GM19043 (cell line): ENCODE measurements at regions not wholly inside any gene's neighbourhood (a gene's known extent, or its start where the extent isn't known, plus 50 kb on each side); places are given as distances from the start of the nearest gene placed in this dataset.
"Not testable (repeated sequence)": the region's sequence is repeated elsewhere in the genome, so short reads cannot be mapped to it uniquely, and the experiment has no call there.

ENCODE experiments used
- ATAC-seq: cut with Tn5 transposase; IDR thresholded peaks from one replicate; pipeline ENCODE4 v1.9.1; 2021; ENCODE audit warnings: low read depth; ENCODE audit not compliant: unreplicated experiment

DNA sequence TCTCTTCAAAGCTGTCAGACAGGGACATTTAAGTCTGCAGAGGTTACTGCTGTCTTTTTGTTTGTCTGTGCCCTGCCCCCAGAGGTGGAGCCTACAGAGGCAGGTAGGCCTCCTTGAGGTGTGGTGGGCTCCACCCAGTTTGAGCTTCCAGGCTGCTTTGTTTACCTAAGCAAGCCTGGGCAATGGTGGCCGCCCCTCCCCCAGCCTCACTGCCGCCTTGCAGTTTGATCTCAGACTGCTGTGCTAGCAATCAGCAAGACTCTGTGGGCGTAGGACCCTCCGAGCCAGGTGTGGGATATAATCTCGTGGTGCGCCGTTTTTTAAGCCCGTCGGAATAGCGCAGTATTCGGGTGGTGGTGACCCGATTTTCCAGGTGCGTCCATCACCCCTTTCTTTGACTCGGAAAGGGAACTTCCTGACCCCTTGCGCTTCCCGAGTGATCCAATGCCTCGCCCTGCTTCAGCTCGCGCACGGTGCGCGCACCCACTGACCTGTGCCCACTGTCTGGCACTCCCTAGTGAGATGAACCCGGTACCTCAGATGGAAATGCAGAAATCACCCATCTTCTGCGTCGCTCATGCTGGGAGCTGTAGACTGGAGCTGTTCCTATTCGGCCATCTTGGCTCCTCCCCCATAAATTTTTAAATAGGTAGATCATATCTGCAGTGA, 785.1 kb downstream of the TDRD15 start:
- ATAC-seq: not testable (repeated sequence)

DNA sequence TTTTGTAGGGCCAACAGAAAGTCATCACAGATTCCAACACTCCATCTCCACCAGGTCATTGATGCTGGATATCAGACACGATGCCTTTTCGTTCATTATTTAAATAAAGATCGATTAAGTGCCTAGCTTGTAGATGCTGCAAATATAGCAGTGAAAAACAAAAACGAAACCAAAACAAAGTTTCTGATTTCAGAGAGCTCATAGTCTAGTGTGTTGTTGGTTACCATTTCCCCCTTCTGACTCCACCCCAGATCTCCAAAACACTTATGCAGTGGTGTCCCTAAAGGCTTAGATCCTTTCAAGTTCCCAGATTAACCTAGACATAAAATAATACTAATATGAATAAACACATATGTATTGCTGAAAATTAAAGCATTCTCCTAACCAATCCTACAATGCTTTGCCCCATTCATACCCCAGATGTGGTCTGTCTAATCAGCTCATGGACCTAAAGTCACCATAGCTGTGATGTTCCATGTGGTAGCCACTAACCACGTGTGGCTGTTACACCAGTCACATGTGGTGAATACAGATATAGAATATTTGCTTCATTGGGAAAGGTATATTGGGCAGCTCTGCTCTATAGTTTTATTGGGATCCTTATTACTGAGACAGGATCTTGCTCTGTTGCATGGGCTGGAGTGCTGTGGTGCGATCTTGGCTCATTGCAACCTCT, 787.2 kb downstream of the TDRD15 start:
- no peak for ATAC-seq

DNA sequence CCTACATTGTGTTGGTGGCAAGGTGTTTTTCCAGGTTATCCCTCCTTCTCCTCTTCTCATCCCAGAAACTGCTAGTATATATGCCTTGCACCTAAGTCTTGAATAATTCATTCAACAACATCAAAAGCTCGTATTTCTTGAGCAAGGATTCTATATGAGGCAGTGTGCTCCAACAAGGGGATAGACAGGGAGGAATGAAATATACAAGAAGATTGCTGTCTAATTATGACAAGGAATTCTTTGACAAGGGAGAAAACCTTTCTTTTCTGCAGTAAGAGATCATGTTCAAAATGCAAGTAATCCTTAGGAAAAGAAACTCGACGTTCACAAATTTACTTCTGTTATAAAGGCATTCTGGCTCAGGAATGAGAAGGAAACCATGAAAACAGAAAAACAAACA, 788.6 kb downstream of the TDRD15 start:
- no peak for ATAC-seq

DNA sequence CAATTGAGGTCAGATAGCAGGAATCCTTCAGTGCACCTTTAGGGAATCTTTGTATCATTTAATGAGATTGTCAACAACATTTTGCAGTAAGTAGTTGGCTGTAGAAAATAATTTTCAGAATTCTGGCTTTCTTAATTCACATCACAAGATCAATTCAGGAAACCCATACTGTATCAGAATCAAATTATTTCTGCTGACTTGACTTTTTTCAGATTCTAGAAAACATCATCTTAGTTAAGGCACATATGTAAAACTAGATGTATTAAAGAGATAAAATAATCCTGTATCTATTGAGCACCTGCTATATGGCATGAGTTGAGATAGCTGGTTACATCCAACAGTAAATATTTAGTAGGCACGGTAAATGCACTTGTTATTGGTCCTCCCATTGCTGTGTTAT, 791.4 kb downstream of the TDRD15 start:
- no peak for ATAC-seq

DNA sequence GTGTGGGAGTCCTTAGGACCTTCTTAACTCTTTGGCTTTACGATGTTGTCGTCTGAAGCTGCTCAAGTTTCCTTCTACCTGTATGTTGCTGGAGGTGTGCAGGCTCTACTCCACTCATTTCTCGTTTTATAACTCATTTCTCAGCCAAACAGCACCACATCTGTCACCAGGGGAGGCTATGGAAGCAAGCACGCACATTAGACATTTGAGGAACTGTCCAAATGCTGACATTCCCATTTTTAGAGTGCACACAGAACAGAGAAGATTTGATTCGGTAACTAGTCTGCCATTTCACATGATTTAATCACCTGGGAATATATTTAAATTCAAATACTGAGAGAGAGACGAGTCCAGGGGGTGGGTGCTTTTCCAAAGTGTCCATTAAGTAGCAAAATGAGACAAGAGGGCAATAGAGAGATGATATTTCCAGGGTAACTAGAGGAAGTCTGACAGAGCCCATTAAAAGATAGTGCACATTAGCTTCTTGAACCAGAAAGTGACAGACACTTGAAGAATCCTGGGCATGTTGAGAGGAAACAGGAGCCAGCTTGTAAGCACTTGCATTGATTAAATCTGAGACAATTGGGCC, 793.3 kb downstream of the TDRD15 start:
- no peak for ATAC-seq

DNA sequence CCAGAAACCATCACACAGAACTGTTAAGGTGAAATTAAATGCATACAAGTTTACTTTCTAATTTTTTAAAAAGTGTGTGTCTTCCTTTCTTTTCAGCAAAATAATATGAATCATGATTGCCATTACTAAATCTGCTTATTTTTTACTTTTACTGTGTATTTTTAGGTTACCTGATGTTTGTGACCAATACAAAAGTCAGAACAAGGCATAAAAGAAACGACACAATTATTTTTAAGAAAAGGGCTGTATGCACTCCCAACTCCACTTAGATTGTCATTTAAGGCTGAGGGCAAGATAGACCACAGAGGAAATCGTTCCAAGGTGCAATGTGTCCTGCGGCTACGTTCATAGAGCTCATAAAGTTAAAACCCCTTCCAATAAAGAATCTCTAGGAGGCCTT, 797.0 kb downstream of the TDRD15 start:
- ATAC-seq: no peak

DNA sequence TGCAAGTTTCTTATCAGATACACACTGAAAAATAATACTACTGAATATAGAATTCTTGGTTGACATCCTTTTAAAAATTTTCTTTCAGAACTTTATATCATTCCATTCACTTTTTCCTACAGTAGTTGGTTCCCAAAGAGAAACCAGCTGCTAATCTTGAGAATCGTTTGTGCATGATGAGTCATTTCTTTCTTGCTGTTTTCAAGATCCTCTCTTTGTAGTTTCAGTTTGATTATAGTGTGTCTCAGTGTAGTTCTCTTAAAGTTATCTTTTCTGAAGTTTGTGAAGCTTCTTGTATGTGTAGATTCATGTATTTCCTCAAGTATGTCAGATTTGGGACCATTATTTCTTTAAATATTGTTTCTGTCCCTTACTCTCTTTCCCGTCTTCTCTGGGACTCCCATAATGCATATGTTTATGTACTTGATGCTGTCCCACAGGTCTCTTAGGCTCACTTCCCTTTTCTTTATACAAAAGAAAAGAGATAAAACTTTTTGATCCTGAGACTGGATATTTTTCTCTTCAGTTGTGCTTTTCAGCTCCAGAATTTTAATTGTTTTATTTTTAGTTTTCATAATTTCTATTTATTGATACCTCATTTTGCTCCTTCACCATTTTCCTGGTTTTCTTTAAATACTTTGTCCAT, 801.0 kb downstream of the TDRD15 start:
- peak; percentile 82 for ATAC-seq

DNA sequence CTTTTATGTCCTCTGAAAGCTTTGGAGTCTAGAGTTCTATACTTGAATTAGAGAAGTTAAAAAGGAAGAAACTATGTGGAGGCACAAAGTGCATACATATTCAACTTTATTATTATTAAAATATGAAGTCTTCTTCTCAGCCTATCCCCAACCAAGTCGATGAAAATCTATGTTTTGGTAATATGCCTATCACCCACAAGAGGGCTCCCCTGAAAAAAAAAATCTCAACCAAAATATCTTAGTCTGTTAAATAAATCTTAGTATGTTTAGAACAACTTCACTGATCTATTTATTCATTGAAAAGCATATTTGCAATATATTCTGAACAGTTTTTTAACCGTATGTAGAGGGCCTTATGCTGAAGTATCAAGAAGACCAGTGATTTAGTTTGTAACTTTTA, 804.5 kb downstream of the TDRD15 start:
- ATAC-seq: no peak

DNA sequence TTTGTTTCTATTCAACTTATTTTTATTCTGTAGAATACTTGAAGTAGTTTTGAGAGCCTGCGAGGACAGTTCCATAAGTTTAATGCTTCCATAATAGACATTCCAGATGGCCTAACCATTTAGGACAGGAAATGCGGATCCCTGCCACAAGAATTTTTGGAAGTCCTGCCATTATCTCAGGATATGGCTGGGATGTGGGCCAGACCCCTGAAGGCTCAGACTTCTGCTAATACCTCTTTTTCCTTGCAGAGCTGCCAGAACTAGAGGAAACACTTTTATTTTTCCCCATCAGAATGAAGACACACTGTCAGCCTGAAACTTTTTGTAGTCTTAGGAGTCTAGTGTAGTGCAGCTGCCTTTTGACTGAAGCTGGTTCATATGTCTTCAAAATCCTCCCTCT, 806.5 kb downstream of the TDRD15 start:
- no peak for ATAC-seq

DNA sequence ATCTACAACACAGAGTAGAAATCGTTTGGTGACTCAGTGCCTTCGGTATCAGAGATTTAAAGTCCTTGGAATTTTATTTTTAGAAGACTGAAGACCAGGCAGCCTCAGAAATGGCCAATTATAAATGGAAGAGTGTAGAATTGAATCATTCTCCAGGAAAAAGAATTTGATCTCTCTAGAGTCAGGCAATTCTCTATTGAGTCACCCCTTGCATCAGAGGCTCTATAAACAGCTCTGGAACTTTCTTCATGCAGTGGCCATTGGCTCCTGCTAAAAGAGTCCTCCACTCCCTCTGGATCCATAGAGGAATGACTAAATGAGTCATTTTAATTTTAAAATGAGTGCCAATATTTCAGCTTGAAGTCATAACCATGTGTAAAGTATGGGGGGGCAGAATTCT, 816.2 kb downstream of the TDRD15 start:
- ATAC-seq: no peak

DNA sequence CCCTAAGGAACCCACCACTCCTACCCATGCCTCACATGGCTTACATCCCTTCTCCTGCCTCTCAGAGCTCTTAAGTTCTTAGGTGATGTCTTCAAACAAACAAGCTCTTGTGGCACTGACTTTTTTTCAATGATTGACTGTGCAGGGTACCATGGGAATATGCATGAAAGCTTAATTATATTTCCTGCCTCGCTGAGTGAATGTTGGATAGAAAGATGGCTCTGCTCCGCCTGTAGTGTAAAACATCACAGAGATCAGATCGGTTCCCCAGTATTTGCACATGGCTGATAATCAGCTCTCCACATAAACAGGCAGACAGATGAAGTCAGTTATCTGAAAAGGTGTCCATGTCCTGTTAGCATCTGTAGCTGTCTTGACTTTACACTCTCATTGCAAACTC, 820.8 kb downstream of the TDRD15 start:
- no peak for ATAC-seq

DNA sequence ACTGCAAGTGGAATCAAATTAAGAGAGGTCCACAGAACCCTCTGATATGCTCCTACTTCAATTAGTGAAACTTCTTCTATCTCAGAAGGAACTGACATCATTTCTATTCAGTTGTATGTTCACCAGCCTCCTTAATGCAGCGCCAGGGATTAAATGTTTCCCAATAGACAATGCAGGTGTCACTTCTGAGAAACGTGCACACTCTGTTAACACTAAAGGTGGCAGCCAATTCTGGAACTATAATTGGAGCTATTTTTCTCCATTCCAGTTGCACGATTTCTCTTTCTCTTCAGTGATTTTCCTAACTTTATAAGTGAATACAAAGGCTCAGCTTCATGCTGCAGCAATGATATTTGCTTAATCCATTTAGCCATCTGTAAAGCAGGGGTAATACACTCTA, 821.9 kb downstream of the TDRD15 start:
- ATAC-seq: no peak

DNA sequence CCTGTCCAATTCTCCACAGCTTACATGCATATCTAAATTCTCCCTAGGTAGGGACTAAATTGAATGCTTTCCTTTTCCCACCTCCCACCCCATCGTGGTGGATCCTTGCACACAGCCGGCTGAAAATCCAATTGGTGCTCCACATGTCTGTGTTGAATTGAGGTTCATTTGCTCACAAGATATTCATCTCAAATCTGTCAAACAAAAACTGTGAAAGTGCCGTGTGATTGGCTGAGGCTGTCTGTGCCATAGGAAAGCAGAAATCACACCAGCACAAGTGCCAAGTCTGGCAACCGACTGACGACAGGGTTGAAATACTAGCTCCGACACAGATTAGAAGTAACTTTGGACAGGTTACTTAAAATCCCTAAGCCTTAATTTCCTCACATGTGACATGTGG, 823.3 kb downstream of the TDRD15 start:
- ATAC-seq: no peak

DNA sequence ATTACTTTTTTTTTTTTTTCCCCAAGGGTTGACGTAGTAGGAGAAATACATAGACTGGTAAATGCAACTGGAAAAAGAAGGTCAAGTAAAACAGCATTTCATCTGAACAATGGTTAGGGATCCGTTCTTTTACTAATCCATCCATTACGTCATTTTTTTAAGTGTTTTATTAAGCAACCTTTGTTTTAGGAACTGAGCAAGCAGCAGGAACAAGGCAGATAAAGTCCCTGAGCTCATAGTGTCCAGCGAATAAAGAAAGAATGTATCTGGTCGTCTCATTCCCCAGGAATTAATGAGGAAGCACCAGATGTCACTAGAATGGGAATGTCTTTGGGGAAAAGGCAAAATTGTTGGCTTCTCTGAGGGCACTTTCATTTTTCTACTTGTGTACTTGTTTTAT, 842.4 kb downstream of the TDRD15 start:
- no peak for ATAC-seq

DNA sequence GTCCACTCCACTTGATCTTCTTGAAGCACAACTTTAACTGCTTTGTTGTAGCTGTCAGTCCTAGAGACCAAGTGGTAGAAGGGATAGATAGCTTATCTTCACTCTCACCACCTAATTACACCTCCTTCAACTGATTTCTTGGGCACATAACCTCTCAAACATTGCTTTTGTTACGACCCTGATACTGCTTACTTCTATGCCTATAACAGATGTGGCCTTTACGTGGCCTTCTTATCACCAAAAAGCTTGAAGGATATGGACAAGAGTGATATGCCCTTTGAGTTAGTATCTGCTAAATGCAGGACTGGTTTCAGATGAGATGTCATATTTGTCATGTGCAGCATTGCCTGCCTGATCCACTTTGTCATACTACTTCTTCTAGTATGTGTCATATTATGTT, 847.2 kb downstream of the TDRD15 start:
- ATAC-seq: no peak

DNA sequence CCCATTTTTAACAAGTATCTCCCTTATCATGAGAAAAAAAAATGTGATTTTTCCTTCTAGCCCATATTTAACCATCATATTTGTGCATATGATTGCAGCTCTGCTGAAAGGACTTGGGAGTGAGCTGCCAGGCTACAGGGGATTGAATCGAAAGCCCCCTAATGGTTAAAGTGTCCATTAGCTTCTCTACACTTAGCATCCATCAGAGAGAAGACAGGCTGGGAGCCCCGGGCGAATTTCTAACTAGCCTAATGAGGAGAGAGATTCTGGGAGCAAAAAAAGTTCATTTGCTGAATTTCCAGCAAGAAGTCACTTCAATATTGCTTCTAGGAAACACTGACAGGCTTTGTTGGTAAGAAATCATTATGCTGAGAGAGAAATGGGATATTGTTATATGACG, 848.8 kb downstream of the TDRD15 start:
- ATAC-seq: no peak

DNA sequence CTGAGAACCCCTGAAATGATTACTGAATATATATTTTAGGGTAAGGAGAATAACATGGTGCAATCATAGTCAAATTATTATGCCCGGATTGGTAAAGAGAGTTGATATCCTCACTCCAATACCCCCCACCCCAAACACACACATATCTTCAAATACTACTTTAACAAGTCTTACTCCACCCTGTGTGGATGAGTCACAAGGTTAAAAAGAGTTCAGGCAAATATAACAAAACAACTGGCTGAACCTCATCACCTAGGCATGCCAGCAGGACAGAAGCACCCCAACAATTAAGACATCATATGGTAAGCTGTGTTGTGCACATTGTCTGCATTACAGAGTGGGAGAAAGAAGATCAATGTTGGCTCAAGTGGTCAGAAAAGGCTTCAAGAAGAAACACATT, 857.4 kb downstream of the TDRD15 start:
- ATAC-seq: no peak

DNA sequence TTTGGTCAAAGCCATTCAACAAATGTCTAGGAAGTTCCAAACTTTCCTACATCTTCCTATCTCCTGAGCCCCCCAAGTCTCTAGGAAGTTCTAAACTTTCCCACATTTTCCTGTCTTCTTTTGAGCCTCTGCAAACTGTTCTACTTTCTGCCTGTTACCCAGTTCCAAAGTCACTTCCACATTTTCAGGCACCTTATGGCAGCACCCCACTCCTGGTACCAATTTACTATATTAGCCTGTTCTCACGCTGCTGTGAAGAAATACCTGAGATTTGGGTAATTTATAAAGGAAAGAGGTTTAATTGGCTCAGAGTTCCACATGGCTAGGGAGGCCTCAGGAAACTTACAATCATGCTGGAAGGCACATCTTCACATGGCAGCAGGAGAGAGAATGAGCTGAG, 869.2 kb downstream of the TDRD15 start:
- no peak for ATAC-seq

DNA sequence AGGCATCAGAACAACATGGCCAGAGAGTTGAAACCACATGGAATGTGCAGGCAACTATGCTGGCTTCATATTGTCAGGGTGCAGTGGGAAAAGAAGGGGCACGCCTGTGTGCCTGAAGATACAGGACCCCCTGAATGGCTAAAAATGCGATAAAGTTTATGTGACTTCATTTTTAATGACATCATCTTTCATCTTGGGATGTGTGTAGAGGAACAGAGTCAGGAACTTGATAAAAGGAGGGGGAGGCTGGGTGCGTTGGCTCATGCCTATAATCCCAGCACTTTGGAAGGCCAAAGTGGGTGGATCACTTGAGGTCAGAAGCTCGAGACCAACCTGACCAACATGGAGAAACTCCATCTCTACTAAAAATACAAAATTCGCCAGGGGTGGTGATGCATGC, 872.6 kb downstream of the TDRD15 start:
- ATAC-seq: no peak

DNA sequence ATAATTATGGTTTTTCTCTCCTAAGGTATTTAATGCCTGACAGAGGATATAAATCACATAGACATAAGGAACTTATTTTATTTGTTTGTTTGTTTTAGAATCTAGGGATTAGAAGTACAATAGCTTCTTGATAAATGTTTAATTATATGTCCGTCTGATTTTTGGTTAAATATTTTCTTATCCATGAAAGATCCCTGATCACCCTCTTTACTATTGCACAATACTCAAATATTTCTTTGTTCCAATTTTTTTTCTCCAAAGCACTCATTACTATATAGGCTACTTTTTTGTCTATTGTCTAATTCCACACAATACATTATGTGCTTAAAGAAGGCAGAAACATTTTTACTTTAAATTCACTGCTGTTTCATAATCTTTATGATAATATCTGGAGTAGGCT, 875.8 kb downstream of the TDRD15 start:
- no peak for ATAC-seq

DNA sequence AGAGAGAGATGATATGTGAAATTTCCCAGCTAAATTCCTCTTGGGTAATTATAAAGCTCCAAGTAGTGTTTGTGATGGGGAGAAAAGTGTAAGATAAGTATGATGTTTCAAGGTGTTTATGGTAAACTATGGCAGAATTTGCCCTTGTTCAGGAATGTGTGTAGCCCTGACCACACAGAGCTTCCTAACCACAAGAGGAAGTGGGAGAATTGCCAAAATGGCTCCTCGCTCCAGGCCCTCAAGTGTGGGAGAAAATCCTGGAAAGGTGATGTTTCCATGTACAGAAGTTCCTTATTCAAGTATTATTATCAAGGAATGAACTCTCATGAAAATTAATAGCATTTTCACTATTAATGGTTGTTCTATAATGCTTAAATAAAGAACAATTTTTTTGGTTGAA, 878.3 kb downstream of the TDRD15 start:
- ATAC-seq: no peak

DNA sequence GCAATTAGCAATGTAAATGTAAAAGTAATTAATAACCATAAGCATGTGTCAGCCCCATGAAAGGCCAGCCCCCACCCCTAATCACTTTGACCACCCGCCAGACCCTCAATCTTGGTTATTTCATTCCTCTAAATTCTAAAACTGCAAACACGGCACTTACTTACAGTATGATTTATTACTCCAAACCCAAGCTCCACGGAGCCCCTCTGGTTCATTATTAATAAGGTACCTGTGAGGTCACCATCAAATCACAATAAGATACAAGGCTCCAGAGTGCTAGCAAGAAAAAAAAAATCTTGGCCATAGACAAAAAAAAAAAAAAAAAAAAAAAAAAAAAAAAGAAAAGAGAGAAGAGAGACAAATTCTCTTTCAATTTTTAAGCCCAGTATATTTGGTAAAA, 879.5 kb downstream of the TDRD15 start:
- ATAC-seq: no peak
